HG03460 (cell line): ENCODE measurements at regions not wholly inside any gene's neighbourhood (a gene's known extent, or its start where the extent isn't known, plus 50 kb on each side); places are given as distances from the start of the nearest gene placed in this dataset.
"Not testable (repeated sequence)": the region's sequence is repeated elsewhere in the genome, so short reads cannot be mapped to it uniquely, and the experiment has no call there.

Experiments used
- ATAC-seq: cut with Tn5 transposase; IDR thresholded peaks from one replicate; pipeline ENCODE4 v1.9.1; 2021; ENCODE audit not compliant: unreplicated experiment

- ATAC-seq: no peak
Observed at GRCh38 chr18:35868915-35869314, 103.6 kb upstream of the RMP24 start.

- no peak for ATAC-seq
Observed at GRCh38 chr18:35871337-35871736, 101.1 kb upstream of the RMP24 start.

- ATAC-seq: no peak
Observed at GRCh38 chr18:35875566-35875965, 96.9 kb upstream of the RMP24 start.

GRCh38 chr18:35876243-35876642 is 96.2 kb upstream of the RMP24 start:
- no peak for ATAC-seq

- no peak for ATAC-seq
Observed at GRCh38 chr18:35880788-35881455, 91.6 kb upstream of the RMP24 start.

- no peak for ATAC-seq
Observed at GRCh38 chr18:35888329-35888728, 84.2 kb upstream of the RMP24 start.

- ATAC-seq: no peak
Observed at GRCh38 chr18:35889677-35890076, 82.8 kb upstream of the RMP24 start.

- no peak for ATAC-seq
Observed at GRCh38 chr18:35890323-35890722, 82.2 kb upstream of the RMP24 start.

- ATAC-seq: no peak
Observed at GRCh38 chr18:35892118-35892517, 80.4 kb upstream of the RMP24 start.

GRCh38 chr18:35897481-35897880 is 75.0 kb upstream of the RMP24 start:
- not testable (repeated sequence) for ATAC-seq

GRCh38 chr18:35904389-35905037 is 68.0 kb upstream of the RMP24 start:
- no peak for ATAC-seq

- ATAC-seq: no peak
Observed at GRCh38 chr18:35905436-35905835, 67.0 kb upstream of the RMP24 start.

- not testable (repeated sequence) for ATAC-seq
Observed at GRCh38 chr18:35906291-35906690, 66.2 kb upstream of the RMP24 start.

- ATAC-seq: no peak
Observed at GRCh38 chr18:35910327-35910726, 62.2 kb upstream of the RMP24 start.

GRCh38 chr18:35912332-35912731 is 60.1 kb upstream of the RMP24 start:
- no peak for ATAC-seq

- ATAC-seq: no peak
Observed at GRCh38 chr18:35915056-35915455, 57.4 kb upstream of the RMP24 start.

- ATAC-seq: no peak
Observed at GRCh38 chr18:35917043-35917442, 55.4 kb upstream of the RMP24 start.

- no peak for ATAC-seq
Observed at GRCh38 chr18:35918564-35918963, 53.9 kb upstream of the RMP24 start.

- ATAC-seq: no peak
Observed at GRCh38 chr18:35919179-35919578, 53.3 kb upstream of the RMP24 start.

GRCh38 chr18:35920623-35921022 is 51.9 kb upstream of the RMP24 start:
- ATAC-seq: no peak
